ENCODE measurements at regions not wholly inside any gene's neighbourhood (a gene's known extent, or its start where the extent isn't known, plus 50 kb on each side); places are given as distances from the start of the nearest gene placed in this dataset.

DNA sequence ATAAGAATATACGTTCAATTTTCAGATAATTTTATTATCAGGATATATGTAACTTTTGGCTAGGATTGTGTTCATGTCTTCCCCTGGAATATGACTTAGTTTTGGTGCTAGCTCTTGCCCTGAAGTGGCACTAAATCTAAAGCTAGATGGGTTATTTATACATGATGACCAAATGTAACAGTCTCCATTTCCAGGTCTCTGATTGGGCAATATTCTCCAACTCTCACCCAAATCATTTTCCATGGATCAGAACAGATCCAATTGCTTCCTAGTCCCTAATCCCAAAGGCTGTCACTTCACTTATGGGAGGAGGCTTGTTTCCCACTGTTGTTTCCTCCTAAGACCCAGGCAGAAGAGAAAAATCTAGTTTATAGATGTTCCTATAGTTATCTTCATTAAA is 274.6 kb upstream of the SLC16A7 start:
- TF ChIP-seq, protein P1, sequence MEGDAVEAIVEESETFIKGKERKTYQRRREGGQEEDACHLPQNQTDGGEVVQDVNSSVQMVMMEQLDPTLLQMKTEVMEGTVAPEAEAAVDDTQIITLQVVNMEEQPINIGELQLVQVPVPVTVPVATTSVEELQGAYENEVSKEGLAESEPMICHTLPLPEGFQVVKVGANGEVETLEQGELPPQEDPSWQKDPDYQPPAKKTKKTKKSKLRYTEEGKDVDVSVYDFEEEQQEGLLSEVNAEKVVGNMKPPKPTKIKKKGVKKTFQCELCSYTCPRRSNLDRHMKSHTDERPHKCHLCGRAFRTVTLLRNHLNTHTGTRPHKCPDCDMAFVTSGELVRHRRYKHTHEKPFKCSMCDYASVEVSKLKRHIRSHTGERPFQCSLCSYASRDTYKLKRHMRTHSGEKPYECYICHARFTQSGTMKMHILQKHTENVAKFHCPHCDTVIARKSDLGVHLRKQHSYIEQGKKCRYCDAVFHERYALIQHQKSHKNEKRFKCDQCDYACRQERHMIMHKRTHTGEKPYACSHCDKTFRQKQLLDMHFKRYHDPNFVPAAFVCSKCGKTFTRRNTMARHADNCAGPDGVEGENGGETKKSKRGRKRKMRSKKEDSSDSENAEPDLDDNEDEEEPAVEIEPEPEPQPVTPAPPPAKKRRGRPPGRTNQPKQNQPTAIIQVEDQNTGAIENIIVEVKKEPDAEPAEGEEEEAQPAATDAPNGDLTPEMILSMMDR (IDR thresholded peaks at IDR 0.05): no peak
- no peak for TF ChIP-seq POLR2AphosphoS5 (IDR thresholded peaks at IDR 0.05; ENCODE audit: low read depth, low read length)
- TF ChIP-seq, protein P2, sequence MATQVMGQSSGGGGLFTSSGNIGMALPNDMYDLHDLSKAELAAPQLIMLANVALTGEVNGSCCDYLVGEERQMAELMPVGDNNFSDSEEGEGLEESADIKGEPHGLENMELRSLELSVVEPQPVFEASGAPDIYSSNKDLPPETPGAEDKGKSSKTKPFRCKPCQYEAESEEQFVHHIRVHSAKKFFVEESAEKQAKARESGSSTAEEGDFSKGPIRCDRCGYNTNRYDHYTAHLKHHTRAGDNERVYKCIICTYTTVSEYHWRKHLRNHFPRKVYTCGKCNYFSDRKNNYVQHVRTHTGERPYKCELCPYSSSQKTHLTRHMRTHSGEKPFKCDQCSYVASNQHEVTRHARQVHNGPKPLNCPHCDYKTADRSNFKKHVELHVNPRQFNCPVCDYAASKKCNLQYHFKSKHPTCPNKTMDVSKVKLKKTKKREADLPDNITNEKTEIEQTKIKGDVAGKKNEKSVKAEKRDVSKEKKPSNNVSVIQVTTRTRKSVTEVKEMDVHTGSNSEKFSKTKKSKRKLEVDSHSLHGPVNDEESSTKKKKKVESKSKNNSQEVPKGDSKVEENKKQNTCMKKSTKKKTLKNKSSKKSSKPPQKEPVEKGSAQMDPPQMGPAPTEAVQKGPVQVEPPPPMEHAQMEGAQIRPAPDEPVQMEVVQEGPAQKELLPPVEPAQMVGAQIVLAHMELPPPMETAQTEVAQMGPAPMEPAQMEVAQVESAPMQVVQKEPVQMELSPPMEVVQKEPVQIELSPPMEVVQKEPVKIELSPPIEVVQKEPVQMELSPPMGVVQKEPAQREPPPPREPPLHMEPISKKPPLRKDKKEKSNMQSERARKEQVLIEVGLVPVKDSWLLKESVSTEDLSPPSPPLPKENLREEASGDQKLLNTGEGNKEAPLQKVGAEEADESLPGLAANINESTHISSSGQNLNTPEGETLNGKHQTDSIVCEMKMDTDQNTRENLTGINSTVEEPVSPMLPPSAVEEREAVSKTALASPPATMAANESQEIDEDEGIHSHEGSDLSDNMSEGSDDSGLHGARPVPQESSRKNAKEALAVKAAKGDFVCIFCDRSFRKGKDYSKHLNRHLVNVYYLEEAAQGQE (IDR thresholded peaks at IDR 0.05; ENCODE audit: insufficient read depth in 1 of 2, low read depth in 2 of 2, low read length in 1 of 2): no peak
- TF ChIP-seq SIN3A (IDR thresholded peaks at IDR 0.05; ENCODE audit: borderline replicate concordance, insufficient read depth, low read depth, low read length): no peak
- no peak for TF ChIP-seq TCF7L2 (IDR thresholded peaks at IDR 0.05; ENCODE audit: low read depth, low read length)
